Kidney tubule cell (primary cell): ENCODE measurements at regions not wholly inside any gene's neighbourhood (a gene's known extent, or its start where the extent isn't known, plus 50 kb on each side); places are given as distances from the start of the nearest gene placed in this dataset.
A peak's percentile ranks its signal among the peaks of the same experiment; 100 is the strongest.

Experiments used
- DNase-seq: peaks from one replicate; pipeline ENCODE4 v3.0.0-alpha.2; 2018; ENCODE audit warnings: low spot score

DNA sequence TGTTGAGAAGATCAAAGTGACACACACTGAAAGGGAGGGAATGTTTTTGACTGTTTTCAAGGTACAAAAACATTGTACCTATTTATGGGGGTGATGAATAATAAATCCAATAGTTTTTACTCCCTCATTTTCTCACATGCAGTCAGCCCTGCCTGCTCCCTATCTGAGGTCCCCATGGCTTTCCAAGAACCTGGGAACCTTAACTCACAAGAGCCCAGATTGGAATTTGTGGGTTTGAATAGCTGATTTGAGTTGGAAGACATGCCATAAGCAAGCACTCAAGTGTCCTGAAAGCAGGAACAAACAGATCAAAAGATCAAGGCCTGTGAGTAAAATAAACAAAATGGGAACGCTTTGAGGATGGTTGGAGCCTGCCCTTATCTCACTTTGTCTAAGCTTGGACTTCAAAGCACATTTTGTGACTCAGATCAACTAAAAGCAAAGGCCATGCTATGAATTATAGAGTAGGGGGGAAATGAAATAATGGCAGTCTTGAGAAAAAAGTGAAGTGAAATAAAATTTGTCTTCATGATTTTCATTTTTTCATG lies 136.6 kb downstream of the LYPLAL1 start:
- no peak for DNase-seq

DNA sequence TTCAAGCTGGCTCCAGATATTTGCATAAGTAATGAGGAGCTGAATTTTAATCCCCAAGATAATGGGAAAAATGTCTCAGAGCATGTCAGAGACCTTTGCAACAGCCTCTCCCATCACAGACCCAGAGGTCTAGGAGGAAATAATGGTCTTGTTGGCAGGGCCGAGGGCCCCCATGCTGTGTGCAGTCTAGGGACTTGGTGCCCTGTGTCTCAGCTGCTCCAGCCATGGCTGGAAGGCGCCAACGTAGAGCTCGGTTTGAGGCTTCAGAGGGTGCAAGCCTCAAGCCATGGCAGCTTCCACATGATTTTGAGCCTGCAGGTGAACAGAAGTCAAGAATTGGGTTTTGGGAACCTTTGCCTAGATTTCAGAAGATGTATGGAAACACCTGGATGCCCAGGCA lies 134.7 kb downstream of the LYPLAL1 start:
- DNase-seq: no peak

- DNase-seq: peak; percentile 86
Observed at GRCh38 chr1:219304227-219305226, 130.8 kb downstream of the LYPLAL1 start.

DNA sequence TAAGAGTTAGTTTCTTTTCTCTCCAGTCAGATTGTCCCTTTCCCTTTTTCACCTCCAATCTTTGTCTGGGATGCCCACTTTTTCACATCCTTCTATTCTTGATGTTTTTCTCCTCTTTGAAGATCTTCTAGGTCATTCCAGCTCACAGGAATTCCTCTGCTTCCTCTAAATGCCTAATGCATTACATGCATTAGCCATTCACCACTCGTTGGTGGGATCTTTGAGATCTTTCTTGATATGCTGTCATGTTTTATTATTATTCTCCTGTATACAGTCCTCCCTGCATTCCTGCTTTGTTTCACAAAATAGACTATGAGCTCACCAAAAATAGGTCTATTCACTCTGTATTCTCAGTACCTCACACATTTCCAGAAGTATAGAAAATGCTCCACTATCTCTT lies 129.0 kb downstream of the LYPLAL1 start:
- no peak for DNase-seq

DNA sequence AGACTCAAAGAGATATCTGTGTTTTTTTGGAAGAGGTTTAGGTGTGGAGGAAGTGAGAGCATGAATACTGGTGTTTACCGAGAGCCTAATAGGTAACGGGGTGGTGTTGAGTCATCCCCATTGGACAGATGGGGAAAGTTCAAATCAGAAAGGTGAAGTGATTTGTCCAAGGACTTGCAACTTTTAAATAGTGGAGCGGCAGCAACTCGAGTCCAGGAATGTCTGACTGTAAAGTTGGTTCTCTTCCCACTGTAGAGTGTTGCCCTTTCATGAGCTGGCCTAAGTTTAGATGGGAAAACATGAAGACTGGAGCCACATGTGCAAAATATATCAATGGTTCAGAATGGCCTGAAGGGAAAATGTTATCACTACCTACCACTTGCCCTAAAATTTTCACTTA lies 125.7 kb downstream of the LYPLAL1 start:
- peak; percentile 25 for DNase-seq

- DNase-seq: peak; percentile 16
Observed at GRCh38 chr1:219298571-219299148, 125.0 kb downstream of the LYPLAL1 start.

DNA sequence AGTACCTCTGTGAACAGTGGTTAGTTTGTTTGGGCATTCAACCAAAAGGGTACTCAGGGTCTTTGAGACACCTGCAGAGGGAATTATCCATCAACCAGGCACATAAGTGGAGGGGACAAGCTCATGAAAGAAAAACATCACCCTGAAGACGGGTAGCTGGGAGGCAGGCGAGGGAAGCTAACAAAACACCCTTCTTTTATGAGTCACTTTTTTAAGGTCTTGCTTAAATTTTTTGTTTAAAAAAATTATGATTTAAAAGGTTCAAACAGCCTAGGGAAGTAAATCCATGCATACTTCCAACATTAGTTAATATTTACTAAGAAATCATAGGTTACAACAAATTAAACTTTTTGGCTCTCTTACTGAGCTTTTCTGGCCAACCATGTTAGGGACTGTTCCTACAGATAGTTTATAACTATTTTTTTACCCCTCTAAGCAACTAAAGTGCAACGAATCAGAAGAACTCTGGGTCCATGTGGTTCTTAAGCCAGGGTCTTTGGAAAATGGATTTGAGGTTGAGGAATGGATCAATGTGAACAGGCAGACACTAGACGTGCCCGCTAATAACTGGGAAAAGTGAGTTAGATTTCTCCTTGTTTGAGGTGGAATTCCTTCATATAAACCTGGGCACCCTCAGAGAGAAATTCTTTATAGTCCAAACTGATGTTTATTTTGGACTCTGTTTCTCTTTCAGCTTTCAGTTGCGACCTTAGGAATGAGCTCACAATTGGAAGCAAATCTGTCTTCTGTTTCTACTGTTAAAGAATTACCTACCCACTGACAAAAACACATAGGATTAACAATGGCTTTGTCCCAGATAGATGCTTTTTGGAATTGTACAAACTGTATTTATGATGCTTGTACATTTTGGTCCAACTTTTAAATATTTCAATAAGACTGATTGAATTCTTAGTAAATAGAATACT lies 123.0 kb downstream of the LYPLAL1 start:
- no peak for DNase-seq

GRCh38 chr1:219294251-219294650 lies 120.6 kb downstream of the LYPLAL1 start:
- no peak for DNase-seq

DNA sequence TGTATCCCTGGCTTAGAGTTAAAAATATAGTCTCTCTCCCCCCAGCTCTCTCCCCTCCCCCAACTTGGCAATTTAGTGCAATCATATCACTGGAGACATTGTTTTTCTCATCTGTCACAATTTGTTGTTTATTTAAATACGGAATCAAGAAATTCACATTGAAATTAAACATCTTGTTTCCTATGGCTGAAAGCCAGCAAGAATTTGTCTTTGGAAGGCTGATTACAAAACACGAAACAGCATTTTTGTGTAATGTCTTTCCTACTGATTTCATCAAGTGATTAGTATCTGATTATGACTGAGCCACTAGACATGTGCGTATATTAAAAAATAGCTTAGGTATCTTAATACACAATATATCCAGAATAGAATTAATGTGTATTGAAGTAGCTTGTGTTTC lies 119.7 kb downstream of the LYPLAL1 start:
- DNase-seq: no peak

DNA sequence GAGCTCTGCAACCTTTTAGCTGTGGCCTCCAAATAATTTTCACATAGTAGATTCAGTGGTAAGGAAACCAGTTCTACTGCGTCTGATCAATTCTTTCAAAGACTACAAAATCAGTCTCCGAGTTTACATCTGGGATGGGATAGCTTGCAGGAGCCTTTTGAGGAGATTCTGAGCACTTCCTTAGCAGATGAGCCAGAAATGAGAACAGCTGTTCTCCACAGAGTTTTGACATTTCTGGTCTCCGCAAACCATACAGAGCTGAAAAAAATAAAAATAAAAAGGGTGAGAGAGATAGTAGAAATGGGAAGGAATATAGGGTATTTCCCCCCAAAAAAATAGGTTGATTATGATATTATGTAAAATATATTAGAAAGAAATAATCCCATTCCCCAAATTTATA lies 119.3 kb downstream of the LYPLAL1 start:
- DNase-seq: no peak

DNA sequence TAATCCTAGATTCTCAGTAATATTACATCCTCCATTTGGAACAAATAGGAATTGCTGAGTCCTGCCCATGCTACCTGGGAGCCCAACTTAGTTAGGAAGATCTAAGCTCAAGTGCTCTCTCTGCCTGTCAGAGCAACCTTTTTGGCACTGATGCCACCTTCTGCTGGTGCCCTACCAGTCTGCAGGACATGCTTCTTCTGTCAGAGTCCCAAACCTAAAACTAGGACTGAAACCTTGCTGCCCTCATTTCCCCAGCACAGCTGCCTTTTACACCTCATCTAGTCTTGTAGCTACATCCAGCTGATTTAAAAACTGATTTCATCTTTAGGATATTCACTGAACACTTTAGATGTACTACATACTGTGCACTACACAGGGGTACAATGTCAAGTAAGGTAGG lies 118.7 kb downstream of the LYPLAL1 start:
- DNase-seq: no peak

DNA sequence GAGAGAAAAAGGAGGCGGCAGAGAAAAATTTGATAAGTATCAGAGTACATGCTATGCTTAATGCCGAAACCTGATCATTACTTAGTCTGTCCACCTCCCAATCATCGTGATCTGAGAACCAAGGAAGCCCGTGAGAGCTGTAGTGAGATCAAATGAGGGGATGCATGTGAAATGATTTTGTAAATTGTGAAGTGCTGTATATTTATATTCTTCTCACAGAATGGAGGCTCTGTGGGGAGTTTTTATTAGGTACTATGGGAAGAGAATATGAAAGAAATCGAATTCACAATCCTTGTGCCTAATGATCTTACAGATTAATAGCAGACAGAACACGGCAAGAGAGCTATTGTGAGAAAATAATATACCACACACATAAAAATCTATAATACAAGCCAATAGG lies 115.5 kb downstream of the LYPLAL1 start:
- DNase-seq: no peak

GRCh38 chr1:219283541-219283940 lies 109.9 kb downstream of the LYPLAL1 start:
- DNase-seq: no peak

DNA sequence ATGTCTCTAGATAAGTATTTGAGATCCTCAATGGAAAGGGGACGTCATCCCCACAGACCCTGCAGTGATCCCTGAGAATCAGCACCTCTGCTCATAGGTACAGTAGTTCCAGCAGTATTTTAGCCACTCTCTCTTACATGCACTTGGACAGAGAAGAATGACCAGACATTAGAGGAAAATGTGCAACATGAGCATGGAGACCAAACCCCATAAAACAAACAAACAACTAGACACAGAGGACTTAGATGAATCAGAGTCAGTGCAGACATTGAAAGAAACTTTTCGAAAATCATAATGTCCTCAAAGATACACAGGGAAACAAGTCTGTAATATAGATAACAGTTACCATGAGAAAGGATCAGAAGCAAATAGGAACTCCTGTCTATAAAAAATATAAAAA lies 108.2 kb downstream of the LYPLAL1 start:
- DNase-seq: no peak

DNA sequence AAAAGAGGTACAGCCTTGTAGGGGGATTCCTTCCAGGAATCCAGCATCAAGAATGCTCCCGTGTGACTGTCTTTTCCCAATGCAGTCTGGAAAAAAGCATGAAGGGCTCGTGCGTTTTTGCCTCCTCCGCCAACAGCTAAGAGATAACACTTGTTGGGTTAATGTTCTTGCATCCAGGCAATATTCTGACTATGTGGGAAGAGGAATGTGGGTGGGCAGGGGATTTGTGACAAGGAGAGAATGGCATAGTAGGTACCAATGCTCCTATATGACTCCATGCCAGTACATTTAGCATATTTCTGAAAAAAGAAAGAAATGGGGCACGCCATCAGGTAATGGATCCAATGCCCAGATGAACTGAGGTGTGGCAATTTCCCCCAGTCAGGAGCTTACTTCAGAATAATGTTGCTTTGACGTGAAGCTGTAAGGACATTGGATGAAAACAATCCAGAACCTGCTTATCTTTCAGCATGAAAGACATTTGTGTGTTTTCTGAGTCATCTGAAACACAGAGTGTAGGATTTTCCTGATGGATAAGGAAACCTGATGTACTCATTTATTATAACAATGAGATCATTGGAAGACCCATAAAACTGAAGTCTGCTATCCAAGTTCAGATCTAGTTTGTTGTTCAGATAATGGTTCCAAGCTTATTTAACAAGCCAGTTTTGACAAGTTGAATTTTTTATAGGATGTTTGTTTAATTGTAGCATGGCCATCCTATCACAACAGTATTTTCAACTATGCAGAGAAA lies 105.5 kb downstream of the LYPLAL1 start:
- no peak for DNase-seq

- no peak for DNase-seq
Observed at GRCh38 chr1:219278288-219278687, 104.6 kb downstream of the LYPLAL1 start.

GRCh38 chr1:219277304-219278105 lies 103.8 kb downstream of the LYPLAL1 start:
- DNase-seq: no peak

DNA sequence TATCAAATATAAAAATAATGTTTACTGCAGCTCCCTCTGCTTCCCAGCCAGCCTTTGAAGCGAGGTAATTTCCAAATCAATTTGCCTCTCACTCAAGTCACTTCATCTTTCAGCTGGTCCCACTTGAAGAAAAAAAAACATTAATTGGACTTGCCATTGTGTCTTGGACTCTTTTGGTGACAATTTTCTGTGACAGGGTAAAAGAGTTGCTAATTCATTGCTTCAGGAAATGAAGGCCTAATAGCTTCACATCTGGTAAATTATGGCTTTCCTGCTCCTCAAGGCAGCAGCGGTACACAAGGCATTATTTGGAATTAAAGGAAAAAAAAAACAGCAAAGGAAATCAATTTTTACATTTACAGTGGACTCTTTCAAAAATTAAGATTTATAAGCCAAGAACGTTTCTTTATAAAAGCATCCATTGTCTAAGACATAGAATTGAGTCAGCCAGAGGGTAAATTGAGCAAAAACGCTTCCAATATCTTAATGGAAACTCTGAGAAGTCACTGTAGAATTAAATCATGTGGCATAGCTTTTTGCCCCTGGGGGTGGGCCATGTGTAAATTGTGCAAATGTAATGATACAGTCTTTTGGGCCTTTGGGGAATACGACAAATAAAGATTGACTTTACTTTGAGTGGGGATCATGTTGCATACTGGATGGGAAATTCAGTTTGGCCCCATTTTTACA lies 102.5 kb downstream of the LYPLAL1 start:
- no peak for DNase-seq

- no peak for DNase-seq
Observed at GRCh38 chr1:219273088-219273686, 99.5 kb downstream of the LYPLAL1 start.
